Cardiac muscle cell (in vitro differentiated cells and primary cell): ENCODE measurements at regions not wholly inside any gene's neighbourhood (a gene's known extent, or its start where the extent isn't known, plus 50 kb on each side); places are given as distances from the start of the nearest gene placed in this dataset.

Experiments used
- DNase-seq, 2 donors: peaks; one replicate each; pipeline versions ENCODE4 v3.0.0 to v3.0.0-alpha.2; 2010 to 2017; ENCODE audit warnings: low read depth in 1 of 2, low spot score in 1 of 2
- H3K27ac ChIP-seq: fragments of 200-600 bp; sonication (generic); 2 replicates; pipeline ENCODE4 v1.5.1; 2016
- H3K27me3 ChIP-seq: fragments of 200-600 bp; sonication (generic); 2 replicates; pipeline ENCODE4 v1.6.0; 2016; ENCODE audit warnings: control low read depth
- H3K36me3 ChIP-seq: fragments of 200-600 bp; sonication (generic); 2 replicates; pipeline ENCODE4 v1.5.1; 2016; ENCODE audit warnings: control low read depth
- H3K4me1 ChIP-seq: fragments of 200-600 bp; sonication (generic); 2 replicates; pipeline ENCODE4 v1.8.1; 2017; ENCODE audit warnings: low read depth, mild to moderate bottlenecking, mixed run types
- H3K4me3 ChIP-seq: fragments of 200-600 bp; sonication (generic); 2 replicates; pipeline ENCODE4 v1.5.1; 2016; ENCODE audit warnings: mild to moderate bottlenecking
- H3K9me3 ChIP-seq: fragments of 200-600 bp; sonication (generic); 2 replicates; pipeline ENCODE4 v1.5.1; 2017; ENCODE audit warnings: low read depth, mild to moderate bottlenecking, control low read depth
- TF ChIP-seq, protein P1 (sequence below): IDR thresholded peaks from 2 replicates; pipeline ENCODE4 v1.5.1; 2012; ENCODE audit warnings: low read depth, mild to moderate bottlenecking, low read length

DNA sequence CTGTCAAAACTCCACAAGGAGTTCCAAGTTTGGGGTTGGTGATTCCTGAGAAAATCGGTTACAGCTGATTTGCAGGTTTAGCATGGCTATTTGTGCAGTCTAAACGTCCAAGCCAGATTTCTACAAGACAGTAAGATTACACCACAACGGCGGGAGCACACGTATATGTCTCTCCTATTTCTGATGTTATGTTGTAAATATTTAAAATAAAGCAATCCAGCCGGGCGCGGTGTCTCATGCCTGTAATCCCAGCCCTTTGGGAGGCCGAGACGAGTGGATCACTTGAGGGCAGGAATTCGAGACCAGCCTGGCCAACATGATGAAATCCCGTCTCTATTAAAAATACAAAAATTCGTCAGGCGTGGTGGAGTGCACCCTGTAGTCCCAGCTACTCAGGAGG is 106.8 kb upstream of the IGF1R start:
- no peak overlapping the region for H3K4me3 ChIP-seq
- no peak for DNase-seq
- no peak overlapping the region for H3K27ac ChIP-seq
- no peaks in the 10 kb centered on the region for H3K36me3 ChIP-seq
- peaks cover 17% of the 10 kb centered on the region for H3K27me3 ChIP-seq
- no peaks in the 10 kb centered on the region for H3K9me3 ChIP-seq
- TF ChIP-seq, protein P1, sequence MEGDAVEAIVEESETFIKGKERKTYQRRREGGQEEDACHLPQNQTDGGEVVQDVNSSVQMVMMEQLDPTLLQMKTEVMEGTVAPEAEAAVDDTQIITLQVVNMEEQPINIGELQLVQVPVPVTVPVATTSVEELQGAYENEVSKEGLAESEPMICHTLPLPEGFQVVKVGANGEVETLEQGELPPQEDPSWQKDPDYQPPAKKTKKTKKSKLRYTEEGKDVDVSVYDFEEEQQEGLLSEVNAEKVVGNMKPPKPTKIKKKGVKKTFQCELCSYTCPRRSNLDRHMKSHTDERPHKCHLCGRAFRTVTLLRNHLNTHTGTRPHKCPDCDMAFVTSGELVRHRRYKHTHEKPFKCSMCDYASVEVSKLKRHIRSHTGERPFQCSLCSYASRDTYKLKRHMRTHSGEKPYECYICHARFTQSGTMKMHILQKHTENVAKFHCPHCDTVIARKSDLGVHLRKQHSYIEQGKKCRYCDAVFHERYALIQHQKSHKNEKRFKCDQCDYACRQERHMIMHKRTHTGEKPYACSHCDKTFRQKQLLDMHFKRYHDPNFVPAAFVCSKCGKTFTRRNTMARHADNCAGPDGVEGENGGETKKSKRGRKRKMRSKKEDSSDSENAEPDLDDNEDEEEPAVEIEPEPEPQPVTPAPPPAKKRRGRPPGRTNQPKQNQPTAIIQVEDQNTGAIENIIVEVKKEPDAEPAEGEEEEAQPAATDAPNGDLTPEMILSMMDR: no peak
- H3K4me1 ChIP-seq: no peaks in the 10 kb centered on the region

- TF ChIP-seq, protein P1: no peak
- Histone ChIP-seq H3K27ac (no peak overlapping the region), H3K9me3 (no peaks in the 10 kb centered on the region), H3K27me3 (peaks cover 14% of the 10 kb centered on the region), H3K4me3 (no peak overlapping the region), H3K36me3 (no peaks in the 10 kb centered on the region), H3K4me1 (no peaks in the 10 kb centered on the region)
- no peak for DNase-seq
Observed at GRCh38 chr15:98543237-98543636, 105.1 kb upstream of the IGF1R start.

DNA sequence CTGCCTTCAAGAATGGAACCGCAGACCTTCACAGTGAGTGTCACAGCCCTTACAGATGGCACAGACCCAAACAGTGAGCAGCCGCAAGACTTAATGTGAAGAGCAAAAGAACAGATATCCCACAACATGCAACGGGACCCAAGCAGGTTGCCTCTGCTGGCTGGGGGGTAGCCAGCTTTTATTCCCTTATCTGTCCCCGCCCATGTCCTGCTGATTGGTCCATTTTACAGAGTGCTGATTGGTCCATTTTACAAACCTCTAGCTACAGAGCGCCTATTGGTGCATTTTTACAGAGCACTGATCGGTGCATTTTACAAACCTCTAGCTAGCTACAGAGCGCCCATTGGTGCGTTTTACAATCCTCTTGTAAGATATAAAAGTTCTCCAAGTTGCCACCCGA is 102.0 kb upstream of the IGF1R start:
- TF ChIP-seq, protein P1: no peak
- H3K27me3 ChIP-seq: peaks cover 7% of the 10 kb centered on the region
- no peaks in the 10 kb centered on the region for H3K36me3 ChIP-seq
- H3K27ac ChIP-seq: no peak overlapping the region
- no peaks in the 10 kb centered on the region for H3K4me1 ChIP-seq
- no peaks in the 10 kb centered on the region for H3K9me3 ChIP-seq
- no peak overlapping the region for H3K4me3 ChIP-seq
- DNase-seq: no peak

- Histone ChIP-seq H3K27me3 (peaks cover 7% of the 10 kb centered on the region), H3K9me3 (no peaks in the 10 kb centered on the region), H3K36me3 (no peaks in the 10 kb centered on the region), H3K4me3 (peak overlapping the region; percentile 50), H3K27ac (no peak overlapping the region), H3K4me1 (no peaks in the 10 kb centered on the region)
- TF ChIP-seq, protein P1: no peak
- DNase-seq: no peak
Observed at GRCh38 chr15:98547275-98547674, 101.1 kb upstream of the IGF1R start.

DNA sequence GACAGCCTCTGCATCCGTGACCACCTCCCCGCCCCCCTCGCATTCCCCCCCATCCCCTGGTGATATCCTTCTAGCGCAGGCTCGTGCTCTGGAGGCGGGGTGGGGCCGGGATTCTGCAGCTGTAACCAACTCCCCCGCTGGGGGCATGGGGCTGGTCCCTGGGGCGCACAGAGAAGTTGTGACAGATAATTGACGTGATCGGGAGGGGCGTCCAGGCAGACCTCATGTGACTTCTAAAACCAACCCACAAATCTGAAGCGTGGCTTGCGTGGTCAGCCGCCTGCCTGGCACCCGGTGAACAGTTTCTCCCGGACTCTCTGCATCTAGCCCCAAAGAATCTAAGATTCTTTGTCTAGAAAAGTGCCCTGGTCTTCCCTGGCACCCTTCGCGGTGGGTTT is 100.6 kb upstream of the IGF1R start:
- no peak overlapping the region for H3K27ac ChIP-seq

More for the DNA sequence above, 100.6 kb upstream of the IGF1R start:
- H3K9me3 ChIP-seq: no peaks in the 10 kb centered on the region
- peak; percentile 18 to 40 for DNase-seq
- TF ChIP-seq, protein P1: no peak
- peak overlapping the region; percentile 50 for H3K4me3 ChIP-seq
- no peaks in the 10 kb centered on the region for H3K36me3 ChIP-seq
- H3K27me3 ChIP-seq: peaks cover 7% of the 10 kb centered on the region
- H3K4me1 ChIP-seq: no peaks in the 10 kb centered on the region
